ENCODE measurements at regions not wholly inside any gene's neighbourhood (a gene's known extent, or its start where the extent isn't known, plus 50 kb on each side); places are given as distances from the start of the nearest gene placed in this dataset.

- Histone ChIP-seq H3K79me2 (ENCODE audit: insufficient read depth) (no peaks in the 10 kb centered on the region), H2AFZ (ENCODE audit: low read depth) (no peak overlapping the region), H3K9me3 (no peaks in the 10 kb centered on the region), H4K20me1 (ENCODE audit: insufficient read depth) (no peaks in the 10 kb centered on the region), H3F3A (replicated peaks; ENCODE audit: insufficient read depth) (no peaks in the 10 kb centered on the region), H3K9ac (no peak overlapping the region), H3K9me2 (no peaks in the 10 kb centered on the region), H3K27me3 (ENCODE audit: insufficient read depth) (no peaks in the 10 kb centered on the region), H3K4me3 (ENCODE audit: low read depth in 2 of 2, low read length in 1 of 2) (no peak overlapping the region), H3K4me1 (ENCODE audit: control insufficient read depth in 1 of 2, insufficient read depth in 2 of 2, low read depth in 1 of 2, low read length in 1 of 2) (no peaks in the 10 kb centered on the region), H3K4me2 (no peak overlapping the region), H3K27ac (ENCODE audit: low read depth in 2 of 2, low read length in 1 of 2) (no peak overlapping the region), H3K36me3 (replicated peaks in 1 of 2; ENCODE audit: control insufficient read depth in 1 of 2, insufficient read depth in 2 of 2, low read length in 1 of 2) (no peaks in the 10 kb centered on the region)
- ChIA-PET POLR2A (no interaction called here), CTCF (interaction anchor here (1.1 kb wide), 1 partner anchor 19 kb away, joined by 3 read pairs; no protein-coding TSS in a partner anchor)
- DNase-seq, result no peak
- TF ChIP-seq NFIC (IDR thresholded peaks at IDR 0.05; ENCODE audit: borderline replicate concordance) (no peak), JUND (IDR thresholded peaks at IDR 0.05) (no peak), USF1 (IDR thresholded peaks at IDR 0.05; ENCODE audit: borderline replicate concordance, low read depth) (no peak), CHD2 (IDR thresholded peaks at IDR 0.05; ENCODE audit: low read length, partially characterized antibody) (no peak), TAF1 (IDR thresholded peaks at IDR 0.05; ENCODE audit: borderline replicate concordance, low read depth, low read length) (no peak), IRF3 (IDR thresholded peaks at IDR 0.05; ENCODE audit: low read depth, low read length) (no peak), FOSL2 (IDR thresholded peaks at IDR 0.05; ENCODE audit: borderline replicate concordance, low read depth) (no peak), EP300 (IDR thresholded peaks at IDR 0.05; ENCODE audit: borderline replicate concordance in 1 of 2, low read depth in 1 of 2, low read length in 1 of 2) (no peak), SIN3A (IDR thresholded peaks at IDR 0.05; ENCODE audit: borderline replicate concordance, low read depth, low read length) (no peak), RFX5 (IDR thresholded peaks at IDR 0.05; ENCODE audit: low read length) (no peak), GATA2 (CRISPR knock-in tag; IDR thresholded peaks at IDR 0.05) (no peak), RCOR1 (IDR thresholded peaks at IDR 0.05; ENCODE audit: low read length) (no peak), YY1 (IDR thresholded peaks at IDR 0.05; ENCODE audit: low read depth) (no peak), RXRA (IDR thresholded peaks at IDR 0.05; ENCODE audit: borderline replicate concordance, low read depth) (no peak), FOXM1 (IDR thresholded peaks at IDR 0.05; ENCODE audit: low read depth) (no peak)
- WGBS (ENCODE audit: low lambda C conversion rate), result 61% methylated on average over 5 of the region's 5 CpGs
These were observed 75.8 kb upstream of the FRY start for GRCh38 chr13:31955741-31956140.

DNA sequence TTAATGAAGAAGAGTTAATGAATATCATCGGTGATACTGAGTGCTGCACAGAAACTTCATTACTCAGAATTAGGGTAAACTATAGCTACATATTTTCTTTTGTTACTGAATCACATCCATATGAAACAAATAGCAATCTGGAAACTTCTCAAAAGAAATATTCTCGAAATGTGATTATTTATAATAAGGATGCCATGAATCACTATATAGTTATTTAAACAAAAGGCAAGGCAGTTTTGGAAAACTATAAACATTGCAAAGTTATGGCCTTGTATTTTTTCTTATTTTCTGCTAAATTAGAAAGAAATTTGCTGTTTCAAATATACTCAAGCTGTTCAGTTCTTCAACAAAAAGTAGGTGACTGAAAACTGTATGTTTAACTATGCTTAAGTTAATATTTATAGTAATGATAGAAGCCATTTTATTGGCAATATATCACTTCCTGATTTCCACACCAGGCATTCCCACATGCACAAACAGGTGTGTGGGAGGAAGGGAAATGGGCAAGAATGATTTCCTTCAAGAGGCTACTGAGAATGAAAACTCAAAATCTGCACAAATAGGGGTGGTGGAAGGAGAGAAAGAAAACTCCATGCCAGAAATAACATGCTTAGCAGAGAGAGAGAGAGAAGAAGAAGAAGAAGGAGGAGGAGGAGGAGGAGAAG, 74.5 kb upstream of the FRY start:
- Histone ChIP-seq H3K27ac (ENCODE audit: low read depth in 2 of 2, low read length in 1 of 2) (no peak overlapping the region), H3K4me2 (no peak overlapping the region)
- DNase-seq, result no peak
- TF ChIP-seq RFX5 (IDR thresholded peaks at IDR 0.05; ENCODE audit: low read length) (no peak), CHD2 (IDR thresholded peaks at IDR 0.05; ENCODE audit: low read length, partially characterized antibody) (no peak), FOXM1 (IDR thresholded peaks at IDR 0.05; ENCODE audit: low read depth) (no peak), RXRA (IDR thresholded peaks at IDR 0.05; ENCODE audit: borderline replicate concordance, low read depth) (no peak), NFIC (IDR thresholded peaks at IDR 0.05; ENCODE audit: borderline replicate concordance) (no peak), POLR2AphosphoS5 (IDR thresholded peaks at IDR 0.05; ENCODE audit: low read depth, low read length) (no peak), USF1 (IDR thresholded peaks at IDR 0.05; ENCODE audit: borderline replicate concordance, low read depth) (no peak), CTCF (IDR thresholded peaks at IDR 0.05) (no peak), TAF1 (IDR thresholded peaks at IDR 0.05; ENCODE audit: borderline replicate concordance, low read depth, low read length) (no peak), ZBTB33 (IDR thresholded peaks at IDR 0.05; ENCODE audit: borderline replicate concordance, low read depth) (no peak), YY1 (IDR thresholded peaks at IDR 0.05; ENCODE audit: low read depth) (no peak)
- TF ChIP-seq, protein P1, sequence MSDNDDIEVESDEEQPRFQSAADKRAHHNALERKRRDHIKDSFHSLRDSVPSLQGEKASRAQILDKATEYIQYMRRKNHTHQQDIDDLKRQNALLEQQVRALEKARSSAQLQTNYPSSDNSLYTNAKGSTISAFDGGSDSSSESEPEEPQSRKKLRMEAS (IDR thresholded peaks at IDR 0.05; ENCODE audit: low read depth), result no peak

More for the DNA sequence above, 74.5 kb upstream of the FRY start:
- no peaks in the 10 kb centered on the region for H3K79me2 ChIP-seq (ENCODE audit: insufficient read depth)
- H3K9ac ChIP-seq, result no peak overlapping the region
- ChIA-PET POLR2A (no interaction called here), CTCF (interaction anchor here (1.0 to 1.1 kb wide), 2 partner anchors 10 to 47 kb away, joined by 3 to 4 read pairs; no protein-coding TSS in a partner anchor)
- H3K36me3 ChIP-seq (replicated peaks in 1 of 2; ENCODE audit: control insufficient read depth in 1 of 2, insufficient read depth in 2 of 2, low read length in 1 of 2), result no peaks in the 10 kb centered on the region
- no peaks in the 10 kb centered on the region for H3K9me3 ChIP-seq
- H3K9me2 ChIP-seq, result no peaks in the 10 kb centered on the region
- no peaks in the 10 kb centered on the region for H3K27me3 ChIP-seq (ENCODE audit: insufficient read depth)
- no peaks in the 10 kb centered on the region for H3F3A ChIP-seq (replicated peaks; ENCODE audit: insufficient read depth)
- H3K4me1 ChIP-seq (ENCODE audit: control insufficient read depth in 1 of 2, insufficient read depth in 2 of 2, low read depth in 1 of 2, low read length in 1 of 2), result no peaks in the 10 kb centered on the region
- 59% methylated on average over 2 of the region's 2 CpGs for WGBS (ENCODE audit: low lambda C conversion rate)
- 0 out of 2 replicates have a peak overlapping the region, but pooled peaks have one; percentile 18 for H2AFZ ChIP-seq (ENCODE audit: low read depth)
- no peak overlapping the region for H3K4me3 ChIP-seq (ENCODE audit: low read depth in 2 of 2, low read length in 1 of 2)
- H4K20me1 ChIP-seq (ENCODE audit: insufficient read depth), result no peaks in the 10 kb centered on the region
